ENCODE measurements at regions not wholly inside any gene's neighbourhood (a gene's known extent, or its start where the extent isn't known, plus 50 kb on each side); places are given as distances from the start of the nearest gene placed in this dataset.

- TF ChIP-seq, protein P1, sequence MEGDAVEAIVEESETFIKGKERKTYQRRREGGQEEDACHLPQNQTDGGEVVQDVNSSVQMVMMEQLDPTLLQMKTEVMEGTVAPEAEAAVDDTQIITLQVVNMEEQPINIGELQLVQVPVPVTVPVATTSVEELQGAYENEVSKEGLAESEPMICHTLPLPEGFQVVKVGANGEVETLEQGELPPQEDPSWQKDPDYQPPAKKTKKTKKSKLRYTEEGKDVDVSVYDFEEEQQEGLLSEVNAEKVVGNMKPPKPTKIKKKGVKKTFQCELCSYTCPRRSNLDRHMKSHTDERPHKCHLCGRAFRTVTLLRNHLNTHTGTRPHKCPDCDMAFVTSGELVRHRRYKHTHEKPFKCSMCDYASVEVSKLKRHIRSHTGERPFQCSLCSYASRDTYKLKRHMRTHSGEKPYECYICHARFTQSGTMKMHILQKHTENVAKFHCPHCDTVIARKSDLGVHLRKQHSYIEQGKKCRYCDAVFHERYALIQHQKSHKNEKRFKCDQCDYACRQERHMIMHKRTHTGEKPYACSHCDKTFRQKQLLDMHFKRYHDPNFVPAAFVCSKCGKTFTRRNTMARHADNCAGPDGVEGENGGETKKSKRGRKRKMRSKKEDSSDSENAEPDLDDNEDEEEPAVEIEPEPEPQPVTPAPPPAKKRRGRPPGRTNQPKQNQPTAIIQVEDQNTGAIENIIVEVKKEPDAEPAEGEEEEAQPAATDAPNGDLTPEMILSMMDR (IDR thresholded peaks at IDR 0.05): no peak
- TF ChIP-seq POLR2A (IDR thresholded peaks at IDR 0.05; ENCODE audit: low read depth) (no peak), POLR2AphosphoS5 (IDR thresholded peaks at IDR 0.05) (no peak)
Observed at GRCh38 chr11:134636071-134636470, 224.0 kb upstream of the B3GAT1 start.

Measured in esophagus muscularis mucosa (tissue), 3 donors.